Mesodermal cell (in vitro differentiated cells): ENCODE measurements at regions not wholly inside any gene's neighbourhood (a gene's known extent, or its start where the extent isn't known, plus 50 kb on each side); places are given as distances from the start of the nearest gene placed in this dataset.

Experiments
- H3K27ac ChIP-seq: 2 replicates; pipeline ENCODE4 v1.7.0; 2013; ENCODE audit warnings: mild to moderate bottlenecking, low read depth, low read length, moderate library complexity; ENCODE audit not compliant: severe bottlenecking
- H3K36me3 ChIP-seq: 2 replicates; pipeline ENCODE4 v1.7.1; 2013; ENCODE audit warnings: mild to moderate bottlenecking, low read length, moderate library complexity; ENCODE audit not compliant: control insufficient read depth, insufficient read depth
- H3K4me1 ChIP-seq: one replicate; pipeline ENCODE4 v1.7.1; 2013; ENCODE audit warnings: mild to moderate bottlenecking, low read length; ENCODE audit not compliant: insufficient read depth, control insufficient read depth, poor library complexity, severe bottlenecking
- H3K4me3 ChIP-seq: 2 replicates; pipeline ENCODE4 v1.7.0; 2013; ENCODE audit warnings: low read length, control low read depth, mild to moderate bottlenecking; ENCODE audit not compliant: insufficient read depth, poor library complexity, severe bottlenecking; ENCODE audit errors: extremely low read depth
- H3K9me3 ChIP-seq: 2 replicates; pipeline ENCODE4 v1.7.1; 2013; ENCODE audit warnings: mild to moderate bottlenecking, low read length, moderate library complexity; ENCODE audit not compliant: control insufficient read depth
- WGBS, 2 experiments: methylation state at CpG; one replicate each; pipeline ENCODE4 v1.1.5; 2013; ENCODE audit warnings: missing lambda C conversion rate in 2 of 2; ENCODE audit not compliant: insufficient coverage in 2 of 2; 5-methylcytosine and 5-hydroxymethylcytosine counted together

- Histone ChIP-seq H3K27ac (no peak overlapping the region), H3K4me1 (peaks cover 12% of the 10 kb centered on the region), H3K36me3 (no peaks in the 10 kb centered on the region), H3K9me3 (no peaks in the 10 kb centered on the region), H3K4me3 (no peak overlapping the region)
- 89 to 94% methylated on average over 6 of the region's 7 CpGs for WGBS, 2 experiments
Measured at GRCh38 chr10:71133710-71134686, 78.4 kb upstream of the UNC5B start.

GRCh38 chr10:71134732-71135211 is 77.6 kb upstream of the UNC5B start:
- Histone ChIP-seq H3K4me3 (no peak overlapping the region), H3K27ac (no peak overlapping the region), H3K4me1 (peaks cover 12% of the 10 kb centered on the region), H3K9me3 (no peaks in the 10 kb centered on the region), H3K36me3 (no peaks in the 10 kb centered on the region)
- WGBS, 2 experiments: 87 to 92% methylated on average over 3 to 4 of the region's 4 CpGs

- peaks cover 12% of the 10 kb centered on the region for H3K4me1 ChIP-seq
- no peak overlapping the region for H3K27ac ChIP-seq
- no peaks in the 10 kb centered on the region for H3K9me3 ChIP-seq
- H3K4me3 ChIP-seq: no peak overlapping the region
- 68 to 86% methylated on average over 3 of the region's 3 CpGs for WGBS, 2 experiments
- H3K36me3 ChIP-seq: no peaks in the 10 kb centered on the region
Measured at GRCh38 chr10:71135236-71135635, 77.1 kb upstream of the UNC5B start.

- WGBS, 2 experiments: 60 to 64% methylated on average over 3 to 5 of the region's 8 CpGs
- peaks cover 12% of the 10 kb centered on the region for H3K4me1 ChIP-seq
- H3K27ac ChIP-seq: no peak overlapping the region
- no peaks in the 10 kb centered on the region for H3K36me3 ChIP-seq
- H3K9me3 ChIP-seq: no peaks in the 10 kb centered on the region
- no peak overlapping the region for H3K4me3 ChIP-seq
Measured at GRCh38 chr10:71136036-71136721, 76.2 kb upstream of the UNC5B start.

- H3K36me3 ChIP-seq: no peaks in the 10 kb centered on the region
- no peaks in the 10 kb centered on the region for H3K9me3 ChIP-seq
- H3K4me3 ChIP-seq: no peak overlapping the region
- H3K4me1 ChIP-seq: peaks cover 12% of the 10 kb centered on the region
- WGBS, 2 experiments: 71 to 90% methylated on average over 2 of the region's 2 CpGs
- no peak overlapping the region for H3K27ac ChIP-seq
Measured at GRCh38 chr10:71137701-71138100, 74.7 kb upstream of the UNC5B start.

- no peaks in the 10 kb centered on the region for H3K36me3 ChIP-seq
- H3K9me3 ChIP-seq: no peaks in the 10 kb centered on the region
- H3K4me3 ChIP-seq: no peak overlapping the region
- 91 to 93% methylated on average over 5 to 8 of the region's 14 CpGs for WGBS, 2 experiments
- H3K4me1 ChIP-seq: peaks cover 12% of the 10 kb centered on the region
- H3K27ac ChIP-seq: no peak overlapping the region
Measured at GRCh38 chr10:71138166-71138830, 74.1 kb upstream of the UNC5B start.

GRCh38 chr10:71141528-71141927 is 70.8 kb upstream of the UNC5B start:
- no peak overlapping the region for H3K4me3 ChIP-seq
- H3K27ac ChIP-seq: no peak overlapping the region
- no peaks in the 10 kb centered on the region for H3K9me3 ChIP-seq
- WGBS, 2 experiments: 100% methylated on average over 4 of the region's 4 CpGs; no CpG with 5 or more reads in 1 of the 2 experiments
- no peaks in the 10 kb centered on the region for H3K36me3 ChIP-seq
- no peaks in the 10 kb centered on the region for H3K4me1 ChIP-seq

GRCh38 chr10:71143170-71143569 is 69.2 kb upstream of the UNC5B start:
- Histone ChIP-seq H3K4me3 (no peak overlapping the region), H3K9me3 (no peaks in the 10 kb centered on the region), H3K36me3 (no peaks in the 10 kb centered on the region), H3K27ac (no peak overlapping the region), H3K4me1 (no peaks in the 10 kb centered on the region)
- 79 to 91% methylated on average over 3 to 5 of the region's 5 CpGs for WGBS, 2 experiments

- Histone ChIP-seq H3K4me1 (no peaks in the 10 kb centered on the region), H3K27ac (no peak overlapping the region), H3K9me3 (no peaks in the 10 kb centered on the region), H3K36me3 (no peaks in the 10 kb centered on the region), H3K4me3 (no peak overlapping the region)
- 74 to 75% methylated on average over 4 of the region's 4 CpGs for WGBS, 2 experiments
Measured at GRCh38 chr10:71143610-71144009, 68.8 kb upstream of the UNC5B start.

- H3K9me3 ChIP-seq: no peaks in the 10 kb centered on the region
- WGBS, 2 experiments: 81 to 90% methylated on average over 2 to 3 of the region's 4 CpGs
- no peaks in the 10 kb centered on the region for H3K4me1 ChIP-seq
Measured at GRCh38 chr10:71144824-71145223, 67.5 kb upstream of the UNC5B start.

More at GRCh38 chr10:71144824-71145223, 67.5 kb upstream of the UNC5B start:
- Histone ChIP-seq H3K36me3 (no peaks in the 10 kb centered on the region), H3K4me3 (no peak overlapping the region), H3K27ac (no peak overlapping the region)
